Testis (tissue), 2 donors: ENCODE measurements at regions not wholly inside any gene's neighbourhood (a gene's known extent, or its start where the extent isn't known, plus 50 kb on each side); places are given as distances from the start of the nearest gene placed in this dataset.

Source experiments
- CTCF ChIP-seq, 3 experiments: fragments of 450-650 bp in 2 of 3; fragments of 200-600 bp in 1 of 3; sonication (generic) in 1 of 3; IDR thresholded peaks; one replicate each; pipeline ENCODE4 v1.5.1; 2016 to 2019; ENCODE audit warnings: antibody characterized with exemption in 3 of 3, mild to moderate bottlenecking in 2 of 3, moderate library complexity in 1 of 3
- POLR2A ChIP-seq: fragments of 450-650 bp; IDR thresholded peaks from one replicate; pipeline ENCODE4 v1.6.1; 2017; ENCODE audit warnings: antibody characterized with exemption, mild to moderate bottlenecking, moderate library complexity

GRCh38 chr2:216259081-216259480 is 113.2 kb downstream of the MARCHF4 start:
- TF ChIP-seq POLR2A (no peak), CTCF (IDR thresholded peaks at IDR 0.05) (no peak)
